ENCODE measurements at regions not wholly inside any gene's neighbourhood (a gene's known extent, or its start where the extent isn't known, plus 50 kb on each side); places are given as distances from the start of the nearest gene placed in this dataset.

DNA sequence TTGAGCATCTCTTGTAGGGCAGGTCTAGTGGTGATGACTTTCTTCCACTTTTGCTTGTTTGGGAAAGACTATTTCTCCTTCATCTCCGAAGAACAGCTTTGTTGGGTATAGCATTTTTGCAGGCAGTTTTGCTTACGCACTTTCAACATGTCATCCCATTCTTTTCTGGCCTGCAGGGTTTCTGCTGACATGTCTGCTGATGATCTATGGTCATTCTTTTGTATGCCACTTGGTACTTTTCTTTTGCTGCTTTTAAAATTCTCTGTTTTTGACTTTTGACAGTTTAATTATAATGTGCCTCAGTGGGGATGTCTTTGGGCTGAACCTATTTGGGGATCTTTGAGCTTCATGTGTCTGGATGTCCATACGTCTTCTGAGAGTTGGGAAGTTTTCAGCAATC, 78.2 kb downstream of the PTHLH start:
- Histone ChIP-seq H3K27ac (ENCODE audit: insufficient read depth, low read length) (no peak overlapping the region), H2BK120ac (ENCODE audit: low read depth, low read length) (no peak overlapping the region), H4K5ac (ENCODE audit: low read depth, low read length) (no peak overlapping the region), H2BK5ac (ENCODE audit: low read depth, low read length, poor library complexity, severe bottlenecking) (no peak overlapping the region), H2AK5ac (ENCODE audit: low read depth, low read length) (no peak overlapping the region), H3K9me3 (ENCODE audit: control insufficient read depth, insufficient read depth, low read length) (no peaks in the 10 kb centered on the region), H3K23ac (ENCODE audit: low read depth, low read length) (no peak overlapping the region), H3K9me1 (ENCODE audit: insufficient read depth, low read length) (no peaks in the 10 kb centered on the region), H2BK15ac (ENCODE audit: low read depth, low read length) (no peak overlapping the region), H3K4me2 (ENCODE audit: low read depth, low read length) (no peak overlapping the region), H3K4me3 (ENCODE audit: insufficient read depth, low read depth, low read length) (no peak overlapping the region), H3K4ac (ENCODE audit: low read depth, low read length) (no peak overlapping the region), H3K79me1 (ENCODE audit: low read depth in 1 of 2, low read length in 2 of 2) (no peaks in the 10 kb centered on the region), H3K56ac (ENCODE audit: extremely low read depth, insufficient read depth, low read length) (no peak overlapping the region), H2AK9ac (replicated peaks; ENCODE audit: low read depth, low read length, poor library complexity) (no peak overlapping the region), H3K18ac (ENCODE audit: low read depth, low read length) (no peak overlapping the region), H4K91ac (ENCODE audit: insufficient read depth, low read depth, low read length) (no peak overlapping the region), H3K14ac (replicated peaks; ENCODE audit: low read depth, low read length) (no peak overlapping the region), H4K8ac (ENCODE audit: low read depth in 2 of 2, low read length in 2 of 2) (no peak overlapping the region), H3K9ac (ENCODE audit: low read depth, low read length) (no peak overlapping the region), H3K36me3 (ENCODE audit: control insufficient read depth, insufficient read depth, low read length) (no peaks in the 10 kb centered on the region), H4K20me1 (ENCODE audit: insufficient read depth, low read length) (no peaks in the 10 kb centered on the region), H2BK20ac (ENCODE audit: low read depth, low read length) (no peak overlapping the region), H2AFZ (replicated peaks; ENCODE audit: low read length, poor library complexity) (no peak overlapping the region), H3K4me1 (ENCODE audit: control insufficient read depth, insufficient read depth, low read length) (peaks cover 4% of the 10 kb centered on the region; the same call in 1 of the 2 replicates), H3K27me3 (ENCODE audit: control insufficient read depth, insufficient read depth, low read length) (no peaks in the 10 kb centered on the region)
- BruUV-seq (replicated peaks): no TSS peak
- in situ Hi-C loops (cut with MboI; ENCODE audit: low sequenced_read_pairs) (no loop called here), dilution Hi-C loops (cut with HindIII; ENCODE audit: low sequenced_read_pairs, unreplicated experiment) (no loop called here), intact Hi-C loops (cut with micrococcal nuclease) (no loop called here)
- ChIA-PET CTCF (interaction anchor here (0.9 kb wide), 1 partner anchor 17 kb away, joined by 3 read pairs; no protein-coding TSS in a partner anchor), POLR2A (ENCODE audit: unreplicated experiment) (no interaction called here)
- TF ChIP-seq, protein P1, sequence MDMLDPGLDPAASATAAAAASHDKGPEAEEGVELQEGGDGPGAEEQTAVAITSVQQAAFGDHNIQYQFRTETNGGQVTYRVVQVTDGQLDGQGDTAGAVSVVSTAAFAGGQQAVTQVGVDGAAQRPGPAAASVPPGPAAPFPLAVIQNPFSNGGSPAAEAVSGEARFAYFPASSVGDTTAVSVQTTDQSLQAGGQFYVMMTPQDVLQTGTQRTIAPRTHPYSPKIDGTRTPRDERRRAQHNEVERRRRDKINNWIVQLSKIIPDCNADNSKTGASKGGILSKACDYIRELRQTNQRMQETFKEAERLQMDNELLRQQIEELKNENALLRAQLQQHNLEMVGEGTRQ (IDR thresholded peaks at IDR 0.05; ENCODE audit: low read depth, low read length): no peak
- TF ChIP-seq CHD1 (IDR thresholded peaks at IDR 0.05; ENCODE audit: low read depth, low read length) (no peak), RCOR1 (IDR thresholded peaks at IDR 0.05; ENCODE audit: insufficient replicate concordance, low read length) (no peak)
- no peak for DNase-seq
- WGBS, 2 experiments (ENCODE audit: extremely low coverage in 2 of 2, insufficient read length in 1 of 2): no CpG with 5 or more reads among the region's 3 CpGs
- ATAC-seq (ENCODE audit: low read depth): no peak

Measured in IMR-90 (cell line).